ENCODE measurements at regions not wholly inside any gene's neighbourhood (a gene's known extent, or its start where the extent isn't known, plus 50 kb on each side); places are given as distances from the start of the nearest gene placed in this dataset.

GRCh38 chr3:70387889-70388288 is 75.5 kb upstream of the MDFIC2 start:
- H3K9ac ChIP-seq (ENCODE audit: insufficient read depth, low read length, poor library complexity, severe bottlenecking) = no peak overlapping the region
- no peak for TF ChIP-seq CTCF (IDR thresholded peaks at IDR 0.05)
- H4K20me1 ChIP-seq (ENCODE audit: insufficient read depth, low read length) = no peaks in the 10 kb centered on the region
- Mint-ChIP-seq H3K4me1 (no peaks in the 10 kb centered on the region), H3K27me3 (ENCODE audit: low read depth in 3 of 3) (no peaks in the 10 kb centered on the region), H3K9me3 (peaks cover 0 to 4% (median 0%) of the 10 kb centered on the region in 7 donors), H3K36me3 (no peaks in the 10 kb centered on the region), H3K4me3 (no peak overlapping the region), H3K27ac (no peak overlapping the region)
- DNase-seq = no peak
- no peak overlapping the region for H2AFZ ChIP-seq (ENCODE audit: insufficient read depth, low read depth, low read length, poor library complexity, severe bottlenecking)
- no peaks in the 10 kb centered on the region for H3K9me3 ChIP-seq (replicated peaks in 1 of 2; ENCODE audit: control insufficient read depth in 1 of 2, insufficient read depth in 1 of 2, low read length in 2 of 2)
- H3K27me3 ChIP-seq (ENCODE audit: control insufficient read depth in 2 of 2, insufficient read depth in 2 of 2, low read length in 2 of 2) = no peaks in the 10 kb centered on the region
- WGBS (ENCODE audit: insufficient coverage) = 100% methylated on average over 1 of the region's 3 CpGs
- no peaks in the 10 kb centered on the region for H3K79me2 ChIP-seq (ENCODE audit: insufficient read depth, low read length)
- H3K4me1 ChIP-seq (ENCODE audit: control insufficient read depth in 1 of 2, insufficient read depth in 2 of 2, low read length in 2 of 2) = no peaks in the 10 kb centered on the region
- no peak overlapping the region for H3K4me3 ChIP-seq (replicated peaks in 1 of 3; ENCODE audit: low read depth in 2 of 3, low read length in 3 of 3)
- no peaks in the 10 kb centered on the region for H3K36me3 ChIP-seq (replicated peaks in 1 of 2; ENCODE audit: control insufficient read depth in 1 of 2, insufficient read depth in 2 of 2, low read length in 2 of 2)
- intact Hi-C loops (cut with micrococcal nuclease) = no loop called here
- no peak overlapping the region for H3K4me2 ChIP-seq (replicated peaks; ENCODE audit: extremely low read depth, low read length, poor library complexity, severe bottlenecking)
- no peak overlapping the region for H3K27ac ChIP-seq (ENCODE audit: low read depth in 1 of 2, low read length in 2 of 2)

GRCh38 chr3:70386846-70387245 is 74.4 kb upstream of the MDFIC2 start:
- intact Hi-C loops (cut with micrococcal nuclease) = no loop called here
- no peak for TF ChIP-seq CTCF (IDR thresholded peaks at IDR 0.05)
- Histone ChIP-seq H3K4me3 (replicated peaks in 1 of 3; ENCODE audit: low read depth in 2 of 3, low read length in 3 of 3) (no peak overlapping the region), H3K9me3 (replicated peaks in 1 of 2; ENCODE audit: control insufficient read depth in 1 of 2, insufficient read depth in 1 of 2, low read length in 2 of 2) (no peaks in the 10 kb centered on the region), H3K9ac (ENCODE audit: insufficient read depth, low read length, poor library complexity, severe bottlenecking) (no peak overlapping the region), H3K27ac (ENCODE audit: low read depth in 1 of 2, low read length in 2 of 2) (no peak overlapping the region), H3K36me3 (replicated peaks in 1 of 2; ENCODE audit: control insufficient read depth in 1 of 2, insufficient read depth in 2 of 2, low read length in 2 of 2) (no peaks in the 10 kb centered on the region), H3K4me1 (ENCODE audit: control insufficient read depth in 1 of 2, insufficient read depth in 2 of 2, low read length in 2 of 2) (no peaks in the 10 kb centered on the region), H3K27me3 (ENCODE audit: control insufficient read depth in 2 of 2, insufficient read depth in 2 of 2, low read length in 2 of 2) (no peaks in the 10 kb centered on the region), H2AFZ (ENCODE audit: insufficient read depth, low read depth, low read length, poor library complexity, severe bottlenecking) (no peak overlapping the region), H3K79me2 (ENCODE audit: insufficient read depth, low read length) (no peaks in the 10 kb centered on the region), H3K4me2 (replicated peaks; ENCODE audit: extremely low read depth, low read length, poor library complexity, severe bottlenecking) (no peak overlapping the region), H4K20me1 (ENCODE audit: insufficient read depth, low read length) (no peaks in the 10 kb centered on the region)
- no peaks in the 10 kb centered on the region for H3K36me3 Mint-ChIP-seq
- no peak overlapping the region for H3K4me3 Mint-ChIP-seq
- H3K27ac Mint-ChIP-seq = no peak overlapping the region
- DNase-seq = no peak
- no peaks in the 10 kb centered on the region for H3K27me3 Mint-ChIP-seq (ENCODE audit: low read depth in 3 of 3)
- H3K9me3 Mint-ChIP-seq = peaks cover 0 to 4% (median 0%) of the 10 kb centered on the region in 7 donors
- H3K4me1 Mint-ChIP-seq = no peaks in the 10 kb centered on the region
